ENCODE measurements at regions not wholly inside any gene's neighbourhood (a gene's known extent, or its start where the extent isn't known, plus 50 kb on each side); places are given as distances from the start of the nearest gene placed in this dataset.

GRCh38 chr2:57954020-57954419, 92.6 kb upstream of the VRK2 start:
- CTCF ChIA-PET = no interaction called here
- no TSS peak for BruUV-seq (replicated peaks)
- intact Hi-C loops (cut with micrococcal nuclease; ENCODE audit: unreplicated experiment) = no loop called here
- no peak overlapping the region for H3K4me3 ChIP-seq (ENCODE audit: low read depth, low read length)
- Mint-ChIP-seq H3K4me3 (ENCODE audit: unreplicated experiment) (no peak overlapping the region), H3K9me3 (ENCODE audit: unreplicated experiment) (no peaks in the 10 kb centered on the region), H3K27ac (ENCODE audit: unreplicated experiment) (no peak overlapping the region), H3K4me1 (ENCODE audit: low read depth, unreplicated experiment) (no peaks in the 10 kb centered on the region), H3K36me3 (ENCODE audit: insufficient read depth, unreplicated experiment) (no peaks in the 10 kb centered on the region), H3K27me3 (ENCODE audit: insufficient read depth, unreplicated experiment) (no peaks in the 10 kb centered on the region)
- no peaks in the 10 kb centered on the region for H3K4me1 ChIP-seq
- no peak for DNase-seq
- H3K9me3 ChIP-seq = no peaks in the 10 kb centered on the region
- POLR2A ChIA-PET = no interaction called here
- TF ChIP-seq, protein P1, sequence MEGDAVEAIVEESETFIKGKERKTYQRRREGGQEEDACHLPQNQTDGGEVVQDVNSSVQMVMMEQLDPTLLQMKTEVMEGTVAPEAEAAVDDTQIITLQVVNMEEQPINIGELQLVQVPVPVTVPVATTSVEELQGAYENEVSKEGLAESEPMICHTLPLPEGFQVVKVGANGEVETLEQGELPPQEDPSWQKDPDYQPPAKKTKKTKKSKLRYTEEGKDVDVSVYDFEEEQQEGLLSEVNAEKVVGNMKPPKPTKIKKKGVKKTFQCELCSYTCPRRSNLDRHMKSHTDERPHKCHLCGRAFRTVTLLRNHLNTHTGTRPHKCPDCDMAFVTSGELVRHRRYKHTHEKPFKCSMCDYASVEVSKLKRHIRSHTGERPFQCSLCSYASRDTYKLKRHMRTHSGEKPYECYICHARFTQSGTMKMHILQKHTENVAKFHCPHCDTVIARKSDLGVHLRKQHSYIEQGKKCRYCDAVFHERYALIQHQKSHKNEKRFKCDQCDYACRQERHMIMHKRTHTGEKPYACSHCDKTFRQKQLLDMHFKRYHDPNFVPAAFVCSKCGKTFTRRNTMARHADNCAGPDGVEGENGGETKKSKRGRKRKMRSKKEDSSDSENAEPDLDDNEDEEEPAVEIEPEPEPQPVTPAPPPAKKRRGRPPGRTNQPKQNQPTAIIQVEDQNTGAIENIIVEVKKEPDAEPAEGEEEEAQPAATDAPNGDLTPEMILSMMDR (IDR thresholded peaks at IDR 0.05; ENCODE audit: insufficient read depth in 1 of 2, low read depth in 1 of 2, low read length in 1 of 2, severe bottlenecking in 1 of 2, unreplicated experiment in 1 of 2) = no peak
- no peaks in the 10 kb centered on the region for H3K27me3 ChIP-seq (replicated peaks; ENCODE audit: control insufficient read depth, insufficient read depth, low read length)
- H3K36me3 ChIP-seq (ENCODE audit: control insufficient read depth, insufficient read depth, low read length) = no peaks in the 10 kb centered on the region

DNA sequence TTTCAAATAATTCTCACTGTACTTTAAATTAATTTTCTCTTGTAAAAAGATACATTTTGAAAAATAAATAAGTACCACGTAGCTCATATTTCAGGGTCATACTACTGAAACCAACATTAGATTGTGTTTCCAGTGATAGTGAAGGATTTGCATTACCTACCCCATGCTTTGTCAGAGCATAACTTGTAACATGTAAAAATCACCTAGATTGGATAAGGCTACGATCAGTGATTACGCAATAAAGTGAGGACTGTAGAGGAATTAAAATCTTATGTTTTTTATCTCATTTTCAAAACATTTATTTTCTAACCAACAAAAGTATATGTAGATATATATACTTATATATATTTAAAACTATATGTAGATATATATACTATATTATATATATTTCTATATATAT, 89.4 kb upstream of the VRK2 start:
- no peak overlapping the region for H3K27ac Mint-ChIP-seq (ENCODE audit: unreplicated experiment)
- Histone ChIP-seq H3K9me3 (no peaks in the 10 kb centered on the region), H3K4me1 (no peaks in the 10 kb centered on the region), H3K4me3 (ENCODE audit: low read depth, low read length) (no peak overlapping the region), H3K27me3 (replicated peaks; ENCODE audit: control insufficient read depth, insufficient read depth, low read length) (no peaks in the 10 kb centered on the region), H3K36me3 (ENCODE audit: control insufficient read depth, insufficient read depth, low read length) (no peaks in the 10 kb centered on the region)
- no peaks in the 10 kb centered on the region for H3K36me3 Mint-ChIP-seq (ENCODE audit: insufficient read depth, unreplicated experiment)
- no peaks in the 10 kb centered on the region for H3K9me3 Mint-ChIP-seq (ENCODE audit: unreplicated experiment)
- CTCF ChIA-PET = no interaction called here
- no peaks in the 10 kb centered on the region for H3K27me3 Mint-ChIP-seq (ENCODE audit: insufficient read depth, unreplicated experiment)
- TF ChIP-seq, protein P1 (IDR thresholded peaks at IDR 0.05; ENCODE audit: insufficient read depth in 1 of 2, low read depth in 1 of 2, low read length in 1 of 2, severe bottlenecking in 1 of 2, unreplicated experiment in 1 of 2) = no peak
- intact Hi-C loops (cut with micrococcal nuclease; ENCODE audit: unreplicated experiment) = no loop called here
- H3K4me3 Mint-ChIP-seq (ENCODE audit: unreplicated experiment) = no peak overlapping the region
- no peaks in the 10 kb centered on the region for H3K4me1 Mint-ChIP-seq (ENCODE audit: low read depth, unreplicated experiment)
- BruUV-seq (replicated peaks) = no TSS peak
- POLR2A ChIA-PET = no interaction called here
- no peak for DNase-seq

GRCh38 chr2:57959390-57959789, 87.2 kb upstream of the VRK2 start:
- Mint-ChIP-seq H3K27me3 (ENCODE audit: insufficient read depth, unreplicated experiment) (no peaks in the 10 kb centered on the region), H3K4me3 (ENCODE audit: unreplicated experiment) (no peak overlapping the region), H3K4me1 (ENCODE audit: low read depth, unreplicated experiment) (no peaks in the 10 kb centered on the region), H3K36me3 (ENCODE audit: insufficient read depth, unreplicated experiment) (no peaks in the 10 kb centered on the region), H3K9me3 (ENCODE audit: unreplicated experiment) (no peaks in the 10 kb centered on the region), H3K27ac (ENCODE audit: unreplicated experiment) (no peak overlapping the region)
- no peaks in the 10 kb centered on the region for H3K27me3 ChIP-seq (replicated peaks; ENCODE audit: control insufficient read depth, insufficient read depth, low read length)
- TF ChIP-seq, protein P1 (IDR thresholded peaks at IDR 0.05; ENCODE audit: insufficient read depth in 1 of 2, low read depth in 1 of 2, low read length in 1 of 2, severe bottlenecking in 1 of 2, unreplicated experiment in 1 of 2) = no peak
- DNase-seq = no peak
- H3K4me1 ChIP-seq = no peaks in the 10 kb centered on the region
- CTCF ChIA-PET = no interaction called here
- POLR2A ChIA-PET = no interaction called here
- no peaks in the 10 kb centered on the region for H3K9me3 ChIP-seq
- BruUV-seq (replicated peaks) = no TSS peak
- H3K36me3 ChIP-seq (ENCODE audit: control insufficient read depth, insufficient read depth, low read length) = no peaks in the 10 kb centered on the region
- intact Hi-C loops (cut with micrococcal nuclease; ENCODE audit: unreplicated experiment) = no loop called here
- H3K4me3 ChIP-seq (ENCODE audit: low read depth, low read length) = no peak overlapping the region

Data from Caco-2 (cell line).